AG20443 (cell line): ENCODE measurements at regions not wholly inside any gene's neighbourhood (a gene's known extent, or its start where the extent isn't known, plus 50 kb on each side); places are given as distances from the start of the nearest gene placed in this dataset.
"Not testable (repeated sequence)": the region's sequence is repeated elsewhere in the genome, so short reads cannot be mapped to it uniquely, and the experiment has no call there.

Source experiments
- DNase-seq: peaks from one replicate; pipeline ENCODE4 v3.0.0; 2012; ENCODE audit warnings: low spot score, mixed read lengths

GRCh38 chr14:48027115-48027514, 351.7 kb upstream of the MDGA2 start:
- no peak for DNase-seq

GRCh38 chr14:48023881-48024280, 348.5 kb upstream of the MDGA2 start:
- DNase-seq, result no peak

DNA sequence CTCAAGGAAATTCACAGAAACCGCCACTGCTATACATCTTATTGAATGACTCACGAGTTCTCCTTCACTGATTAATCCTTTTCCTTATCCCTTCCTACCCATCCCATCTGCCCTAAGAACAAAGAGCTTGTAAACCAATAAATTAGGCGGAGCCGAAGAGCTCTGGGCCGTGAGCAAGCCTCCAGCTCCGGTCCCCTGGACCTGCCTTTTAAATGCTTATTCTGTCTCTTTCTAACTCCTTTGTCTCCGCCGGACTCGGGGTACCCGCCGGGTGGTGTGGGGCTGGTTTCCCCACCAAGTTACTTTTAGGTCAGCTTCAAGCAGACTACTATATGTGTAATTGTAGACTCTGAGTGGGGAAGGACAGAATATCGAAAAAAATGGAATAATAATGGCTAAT, 336.1 kb upstream of the MDGA2 start:
- DNase-seq, result not testable (repeated sequence)

DNA sequence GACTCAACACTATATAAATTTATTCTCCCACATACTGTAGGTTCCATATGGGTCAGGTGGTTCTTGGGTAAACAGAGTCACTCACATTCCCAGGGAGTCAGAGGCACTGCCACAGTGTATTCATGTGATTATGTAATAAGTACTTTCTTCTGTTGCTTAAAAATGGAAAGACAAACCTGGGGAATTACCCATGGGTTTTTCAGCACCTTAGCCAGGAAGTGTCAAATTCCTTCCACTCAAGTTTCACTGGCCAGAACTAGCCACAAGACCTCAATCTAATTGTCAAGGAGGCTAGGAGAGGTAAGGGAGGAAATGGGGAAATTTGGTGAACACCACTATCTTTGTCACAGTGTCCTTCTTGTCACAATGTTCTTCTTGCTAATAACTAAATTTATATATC, 333.2 kb upstream of the MDGA2 start:
- no peak for DNase-seq

DNA sequence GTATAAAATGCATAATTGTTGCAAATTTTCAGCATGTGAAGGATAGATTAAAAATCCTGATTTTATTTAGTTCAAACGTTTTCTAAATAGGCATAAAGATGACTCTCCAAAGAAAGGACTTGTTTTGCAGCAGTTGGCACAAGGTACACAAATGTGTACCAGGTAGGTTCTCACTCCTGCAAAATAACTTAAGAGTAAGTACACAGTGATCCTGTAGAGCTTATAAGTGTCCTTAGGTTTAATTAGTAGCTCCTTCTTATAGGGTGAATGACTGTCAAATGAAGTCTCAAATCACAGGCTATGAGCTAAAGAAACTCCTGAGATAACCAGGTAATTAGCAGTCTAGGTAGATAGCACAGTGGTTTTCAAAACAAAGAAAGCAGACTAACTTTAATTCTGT, 330.6 kb upstream of the MDGA2 start:
- DNase-seq, result no peak

DNA sequence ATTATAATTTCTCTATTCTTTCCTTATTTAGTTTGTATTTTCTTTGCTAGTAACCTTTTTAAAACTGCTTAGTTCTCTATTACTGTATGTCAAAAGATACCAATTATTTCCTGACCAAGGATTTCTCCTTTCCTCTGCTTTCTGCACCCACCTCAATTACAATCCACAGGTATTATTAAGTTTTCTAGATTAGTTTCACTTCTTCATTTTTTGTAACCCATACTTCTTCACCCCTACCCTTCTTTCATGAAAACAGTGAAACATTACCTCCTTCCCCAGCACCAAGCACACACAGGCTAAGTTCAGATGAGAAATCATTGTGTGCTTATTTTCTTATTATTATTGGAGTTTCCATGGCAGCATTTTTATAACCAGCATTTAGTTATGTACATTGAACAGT, 318.5 kb upstream of the MDGA2 start:
- no peak for DNase-seq

- DNase-seq, result no peak
Measured at GRCh38 chr14:47988175-47988574, 312.8 kb upstream of the MDGA2 start.

DNA sequence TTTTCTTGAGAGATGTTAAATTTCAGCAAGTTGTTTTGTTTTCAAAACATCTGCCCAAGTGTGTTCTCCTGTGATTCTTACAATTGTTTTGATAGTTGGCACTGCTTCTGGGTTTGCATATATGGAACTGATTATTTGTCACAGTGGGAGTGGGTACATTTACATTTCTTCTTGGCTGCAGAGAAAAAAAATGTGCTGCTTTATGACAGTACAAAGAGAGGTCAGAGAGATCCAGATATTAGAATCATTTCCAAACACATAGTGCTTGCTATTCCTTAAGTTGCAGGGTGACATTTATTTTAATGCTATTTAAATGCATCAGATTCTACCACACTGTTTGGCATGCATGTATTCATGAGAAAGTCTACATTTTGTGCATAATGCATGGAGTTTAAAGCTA, 303.5 kb upstream of the MDGA2 start:
- no peak for DNase-seq

DNA sequence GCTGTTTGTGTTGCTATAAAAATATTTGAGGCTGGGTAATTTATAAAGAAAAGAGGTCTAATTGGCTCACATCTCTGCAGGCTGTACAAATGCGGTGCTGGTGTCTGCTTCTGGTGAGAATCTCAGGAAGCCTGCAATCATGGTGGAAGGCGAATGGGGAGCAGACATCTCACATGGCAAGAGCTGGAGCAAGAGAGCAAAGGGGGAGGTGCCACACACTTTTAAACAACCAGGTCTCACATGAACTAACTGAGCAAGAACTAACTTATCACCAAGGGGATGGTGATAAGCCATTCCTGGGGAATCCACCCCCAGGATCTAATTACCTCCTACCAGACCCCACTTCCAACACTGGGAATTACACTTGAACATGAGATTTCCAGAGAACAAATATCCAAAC, 300.7 kb upstream of the MDGA2 start:
- DNase-seq, result no peak

DNA sequence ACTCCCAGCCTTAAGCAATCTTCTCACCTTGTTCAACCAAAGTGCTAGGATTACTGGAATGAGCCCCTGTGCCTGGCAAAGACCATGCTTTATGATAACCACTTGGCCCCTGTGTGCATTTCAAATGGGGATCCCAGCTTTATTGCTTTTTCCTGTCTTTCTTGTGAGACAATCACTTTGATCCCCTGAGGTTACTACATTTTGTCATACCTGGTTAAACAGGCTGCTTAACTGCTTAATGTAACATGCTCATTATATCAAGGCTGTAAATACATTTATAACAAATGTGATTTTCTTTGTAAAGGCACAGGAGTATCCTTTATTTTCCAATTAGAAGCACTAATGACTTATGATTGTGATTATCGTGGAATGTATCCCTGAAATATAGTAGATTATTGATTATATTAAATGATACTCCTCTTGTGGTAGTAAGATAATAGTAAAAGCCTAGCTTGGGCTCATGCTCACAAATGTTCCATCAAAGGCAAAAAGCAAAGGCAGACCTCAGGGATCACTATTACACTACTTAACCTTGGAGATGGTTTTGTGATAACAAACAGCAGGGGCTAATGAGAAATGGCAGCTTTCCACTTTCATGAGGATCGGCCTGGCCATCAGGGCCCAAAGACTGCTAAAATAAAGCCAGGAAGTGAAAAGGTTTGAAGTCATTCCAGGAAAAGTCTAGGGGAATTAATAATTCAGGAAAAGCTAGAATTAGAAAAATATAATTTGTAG, 290.8 kb upstream of the MDGA2 start:
- no peak for DNase-seq

- no peak for DNase-seq
Measured at GRCh38 chr14:47961634-47962033, 286.2 kb upstream of the MDGA2 start.

- DNase-seq, result no peak
Measured at GRCh38 chr14:47959740-47960139, 284.3 kb upstream of the MDGA2 start.

GRCh38 chr14:47949006-47949405, 273.6 kb upstream of the MDGA2 start:
- no peak for DNase-seq

- DNase-seq, result no peak
Measured at GRCh38 chr14:47935332-47935731, 259.9 kb upstream of the MDGA2 start.

DNA sequence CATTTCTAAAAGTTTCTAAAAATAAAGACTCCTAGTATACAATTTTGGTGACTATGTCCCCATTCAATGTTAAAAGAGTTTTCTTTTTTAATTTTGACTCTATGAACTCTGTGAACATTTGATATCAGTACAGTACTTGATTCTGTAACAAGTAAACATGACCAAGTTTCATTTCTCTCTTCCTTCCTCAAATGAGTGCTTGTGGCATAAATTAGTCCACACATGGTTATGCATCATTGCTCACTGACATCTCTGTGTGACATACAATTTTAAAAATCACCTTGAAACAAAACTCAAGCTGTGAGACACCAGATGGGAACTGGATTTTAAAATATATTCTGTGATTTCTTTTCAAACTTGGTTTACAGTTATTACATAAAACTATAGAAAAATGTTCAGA, 253.9 kb upstream of the MDGA2 start:
- DNase-seq, result no peak

GRCh38 chr14:47921133-47921532, 245.7 kb upstream of the MDGA2 start:
- no peak for DNase-seq

DNA sequence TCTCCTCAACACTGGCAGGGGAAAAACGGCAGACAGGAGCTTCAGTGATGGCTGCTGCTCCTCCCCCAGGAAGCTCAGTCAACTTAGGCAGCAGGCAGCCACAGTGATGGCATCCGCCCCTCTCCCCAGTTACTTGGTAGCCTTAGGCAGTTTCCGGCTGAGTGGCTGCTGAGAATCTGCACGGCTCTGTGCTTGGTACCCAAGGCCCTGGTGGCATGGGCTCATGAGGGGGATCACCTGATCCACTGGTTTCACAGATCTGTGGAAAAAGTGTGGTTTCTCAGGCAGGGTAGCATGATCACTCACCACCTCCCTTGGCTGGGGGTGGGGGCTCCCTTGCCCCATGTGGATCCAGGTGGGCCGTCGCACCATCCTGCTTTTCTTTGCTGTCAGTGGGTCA, 244.6 kb upstream of the MDGA2 start:
- no peak for DNase-seq

- DNase-seq, result no peak
Measured at GRCh38 chr14:47919334-47919846, 244.0 kb upstream of the MDGA2 start.

GRCh38 chr14:47917344-47917954, 242.0 kb upstream of the MDGA2 start:
- no peak for DNase-seq

GRCh38 chr14:47901141-47901540, 225.7 kb upstream of the MDGA2 start:
- DNase-seq, result not testable (repeated sequence)

- no peak for DNase-seq
Measured at GRCh38 chr14:47899685-47900084, 224.3 kb upstream of the MDGA2 start.

DNA sequence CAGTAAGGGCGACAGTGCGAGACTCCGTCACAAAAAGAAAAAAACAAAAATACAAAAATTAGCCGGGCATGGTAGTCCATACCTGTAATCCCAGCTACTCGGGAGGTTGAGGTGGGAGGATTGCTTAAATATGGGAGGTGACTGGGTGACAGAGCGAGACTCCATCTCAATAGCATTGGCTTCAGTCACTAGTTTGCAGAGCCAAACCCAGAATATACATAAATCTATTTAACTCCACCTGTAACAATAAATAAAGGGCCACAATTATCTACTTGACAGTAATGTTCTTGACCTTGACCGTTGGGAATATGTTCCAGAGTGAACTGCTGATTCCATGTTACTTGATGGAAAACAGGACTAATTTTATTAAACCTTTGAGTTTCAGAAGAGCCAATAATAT, 198.9 kb upstream of the MDGA2 start:
- DNase-seq, result no peak

- no peak for DNase-seq
Measured at GRCh38 chr14:47872588-47872987, 197.2 kb upstream of the MDGA2 start.

DNA sequence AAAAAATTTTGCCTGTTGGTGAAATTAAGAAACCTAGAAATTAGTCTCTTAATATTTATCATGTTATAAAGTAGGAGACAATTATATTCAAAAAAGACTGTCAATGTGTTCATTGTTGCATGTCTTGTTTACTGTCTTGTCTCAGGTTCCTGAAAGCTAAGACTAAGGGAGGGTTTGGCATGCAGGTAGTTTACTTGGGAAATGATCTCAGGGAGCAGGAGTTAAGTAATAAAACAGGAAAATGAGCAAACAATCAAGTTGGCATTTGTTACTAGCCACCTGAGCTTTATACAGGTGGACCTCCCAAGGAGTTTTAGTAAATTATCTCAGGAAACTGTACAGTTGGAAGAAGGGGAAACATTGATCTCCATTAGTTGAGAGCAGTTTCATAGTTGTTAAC, 188.0 kb upstream of the MDGA2 start:
- no peak for DNase-seq
